Spleen (tissue), 7 donors: ENCODE measurements at regions not wholly inside any gene's neighbourhood (a gene's known extent, or its start where the extent isn't known, plus 50 kb on each side); places are given as distances from the start of the nearest gene placed in this dataset.

Source experiments
- CTCF ChIP-seq, 11 experiments: fragments of 200-600 bp in 7 of 11; fragments of 450-650 bp in 4 of 11; sonication (generic) in 4 of 11; IDR thresholded peaks in 8 of 11; conservative IDR thresholded peaks in 3 of 11; 1 replicate in 7 of 11; 2 replicates in 4 of 11; pipeline versions ENCODE4 v1.4.0 to v1.8.0; 2016 to 2021; ENCODE audit warnings: antibody characterized with exemption in 11 of 11, inconsistent platforms in 4 of 11, mild to moderate bottlenecking in 1 of 11
- POLR2A ChIP-seq, 3 donors: fragments of 450-650 bp; IDR thresholded peaks; one replicate each; pipeline ENCODE4 v1.5.1; 2017; ENCODE audit warnings: antibody characterized with exemption in 3 of 3, mild to moderate bottlenecking in 1 of 3
- POLR2AphosphoS5 ChIP-seq, 3 donors: sonication (generic); formaldehyde crosslinking; IDR thresholded peaks; one replicate each; pipeline ENCODE4 v1.5.1; 2017; ENCODE audit warnings: antibody characterized with exemption in 3 of 3
- donor health status: DM: no; HTN: no; CAD: no; lungs with moderate emphysema.
- donor health status: DM: no; HTN: no; CAD: no.
- donor health status: DM: no; HTN: no; CAD: no.

DNA sequence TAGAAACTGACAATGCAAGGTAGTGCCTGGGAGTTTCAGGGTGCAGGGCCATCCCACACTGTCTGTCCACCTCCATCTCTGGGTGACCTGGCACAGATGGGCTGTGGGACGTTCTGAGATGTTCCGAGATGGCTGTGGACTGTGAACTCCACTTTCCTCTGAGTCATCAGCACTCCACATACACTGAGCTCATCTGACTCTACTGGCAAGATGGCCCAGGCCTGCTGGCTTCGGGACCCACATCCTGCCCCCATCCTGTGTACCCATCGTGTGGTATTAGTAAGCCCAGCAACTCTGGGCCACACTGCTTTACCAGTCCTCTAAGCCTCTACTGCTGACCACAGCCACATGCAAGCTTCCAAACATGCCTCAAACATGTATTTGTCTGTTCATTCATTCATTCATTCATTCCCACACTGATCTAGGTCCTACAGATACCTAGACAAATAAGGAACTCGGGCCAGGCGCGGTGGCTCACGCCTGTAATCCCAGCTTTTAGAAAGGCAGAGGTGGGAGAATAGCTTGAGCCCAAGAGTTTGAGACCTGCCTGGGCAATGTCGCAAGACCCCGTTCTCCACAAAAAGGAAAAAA lies 124.8 kb upstream of the CXCR4 start:
- TF ChIP-seq CTCF (IDR thresholded peaks at IDR 0.05 in 8 of 11, conservative IDR thresholded peaks at IDR 0.05 in 3 of 11): no peak
- no peak for TF ChIP-seq POLR2A (IDR thresholded peaks at IDR 0.05)
- peak in 2 of 3 donors; percentile 49 to 66 for TF ChIP-seq POLR2AphosphoS5 (IDR thresholded peaks at IDR 0.05)
